NCI-H2227 treated with DMSO at 0.1 percent for 48 hours (cell line): ENCODE measurements at regions not wholly inside any gene's neighbourhood (a gene's known extent, or its start where the extent isn't known, plus 50 kb on each side); places are given as distances from the start of the nearest gene placed in this dataset.

ENCODE experiments used
- DNase-seq: peaks from one replicate; lab custom pipeline; 2025; lab: John Stamatoyannopoulos, UW

GRCh38 chr11:105553025-105553424, 56.8 kb upstream of the GRIA4 start:
- DNase-seq: no peak

- DNase-seq: no peak
Observed at GRCh38 chr11:105548359-105548758, 61.5 kb upstream of the GRIA4 start.

GRCh38 chr11:105538588-105538987, 71.3 kb upstream of the GRIA4 start:
- no peak for DNase-seq

GRCh38 chr11:105537531-105537930, 72.3 kb upstream of the GRIA4 start:
- DNase-seq: no peak

- no peak for DNase-seq
Observed at GRCh38 chr11:105524286-105524685, 85.6 kb upstream of the GRIA4 start.

GRCh38 chr11:105520706-105521345, 89.0 kb upstream of the GRIA4 start:
- no peak for DNase-seq

- DNase-seq: no peak
Observed at GRCh38 chr11:105507496-105508254, 102.2 kb upstream of the GRIA4 start.

GRCh38 chr11:105492010-105492409, 117.9 kb upstream of the GRIA4 start:
- DNase-seq: no peak

GRCh38 chr11:105491394-105491793, 118.5 kb upstream of the GRIA4 start:
- DNase-seq: no peak

GRCh38 chr11:105490333-105490732, 119.5 kb upstream of the GRIA4 start:
- no peak for DNase-seq

- DNase-seq: peak; percentile 19
Observed at GRCh38 chr11:105489446-105489845, 120.4 kb upstream of the GRIA4 start.

- no peak for DNase-seq
Observed at GRCh38 chr11:105486929-105487328, 122.9 kb upstream of the GRIA4 start.

GRCh38 chr11:105469931-105470330, 139.9 kb upstream of the GRIA4 start:
- DNase-seq: no peak

- DNase-seq: no peak
Observed at GRCh38 chr11:105468154-105468553, 141.7 kb upstream of the GRIA4 start.

- DNase-seq: no peak
Observed at GRCh38 chr11:105466582-105467228, 143.2 kb upstream of the GRIA4 start.

GRCh38 chr11:105458071-105458470, 151.8 kb upstream of the GRIA4 start:
- DNase-seq: no peak

- DNase-seq: no peak
Observed at GRCh38 chr11:105456950-105457349, 152.9 kb upstream of the GRIA4 start.

GRCh38 chr11:105449100-105449734, 160.7 kb upstream of the GRIA4 start:
- no peak for DNase-seq

- no peak for DNase-seq
Observed at GRCh38 chr11:105448703-105449079, 161.2 kb upstream of the GRIA4 start.

- peak; percentile 38 for DNase-seq
Observed at GRCh38 chr11:105447936-105448702, 161.8 kb upstream of the GRIA4 start.

GRCh38 chr11:105443623-105444022, 166.2 kb upstream of the GRIA4 start:
- no peak for DNase-seq
